H1 (cell line): ENCODE measurements at regions not wholly inside any gene's neighbourhood (a gene's known extent, or its start where the extent isn't known, plus 50 kb on each side); places are given as distances from the start of the nearest gene placed in this dataset.
"Not testable (repeated sequence)": the region's sequence is repeated elsewhere in the genome, so short reads cannot be mapped to it uniquely, and the experiment has no call there.

ENCODE experiments used
- CTCF ChIA-PET: fragments of 300-600 bp; sonication (Branson Sonifier 250); formaldehyde crosslinking; loops from one replicate; lab custom pipeline; 2021; ENCODE audit not compliant: partially characterized antibody; lab: Charles Lee
- POLR2A ChIA-PET: fragments of 300-600 bp; sonication (Branson Sonifier 250); formaldehyde crosslinking; loops from one replicate; lab custom pipeline; 2021; ENCODE audit warnings: inconsistent platforms; ENCODE audit not compliant: partially characterized antibody; lab: Charles Lee
- DNase-seq, 2 experiments: peaks; one replicate each; pipeline versions ENCODE4 v3.0.0 to v3.0.0-alpha.2; 2010 to 2022; ENCODE audit warnings: low spot score in 2 of 2, low read depth in 1 of 2, mixed read lengths in 1 of 2
- FAIRE-seq: peaks from 2 replicates; lab custom pipeline; 2011; peaks lifted over from hg19 to GRCh38; lab: Jason Lieb, UNC
- H2AFZ ChIP-seq: 2 replicates; pipeline ENCODE4 v1.8.1; 2012; ENCODE audit warnings: low read length, inconsistent platforms
- H2AK5ac ChIP-seq: 2 replicates; pipeline ENCODE4 v1.6.1; 2013; ENCODE audit warnings: low read depth, low read length
- H2BK120ac ChIP-seq: replicated peaks from 2 replicates; pipeline ENCODE3; 2013; ENCODE audit warnings: low read depth, low read length, inconsistent platforms
- H2BK12ac ChIP-seq: 2 replicates; pipeline ENCODE4 v1.6.1; 2013; ENCODE audit warnings: low read depth, low read length
- H2BK15ac ChIP-seq: 2 replicates; pipeline ENCODE4 v1.6.1; 2013; ENCODE audit warnings: low read length
- H2BK20ac ChIP-seq: 2 replicates; pipeline ENCODE4 v1.6.1; 2013; ENCODE audit warnings: low read length
- H2BK5ac ChIP-seq: 2 replicates; pipeline ENCODE4 v1.6.1; 2013; ENCODE audit warnings: low read depth, low read length
- H3K14ac ChIP-seq: 2 replicates; pipeline ENCODE4 v1.6.1; 2013; ENCODE audit warnings: inconsistent platforms; ENCODE audit not compliant: insufficient read length
- H3K18ac ChIP-seq: 2 replicates; pipeline ENCODE4 v1.6.1; 2013; ENCODE audit warnings: low read length; ENCODE audit errors: extremely low read depth
- H3K23ac ChIP-seq: 2 replicates; pipeline ENCODE4 v1.6.1; 2013; ENCODE audit warnings: inconsistent platforms; ENCODE audit not compliant: insufficient read length
- H3K23me2 ChIP-seq: 2 replicates; pipeline ENCODE4 v1.6.1; 2013; ENCODE audit warnings: low read depth, low read length
- H3K27ac ChIP-seq: 2 replicates; pipeline ENCODE4 v1.6.1; 2011; ENCODE audit warnings: low read depth, low read length, inconsistent platforms
- H3K27me3 ChIP-seq, 4 experiments: replicated peaks in 1 of 4; 1 replicate in 1 of 4; 2 replicates in 3 of 4; pipeline versions ENCODE4 v1.6.1 to v1.8.1; 2011 to 2013; ENCODE audit warnings: low read length in 3 of 4, mild to moderate bottlenecking in 3 of 4, inconsistent platforms in 2 of 4, mixed read lengths in 2 of 4, moderate library complexity in 1 of 4; ENCODE audit not compliant: control insufficient read depth in 3 of 4, insufficient read depth in 3 of 4; ENCODE audit errors: extremely low read depth in 1 of 4
- H3K36me3 ChIP-seq, 4 experiments: 2 replicates each; pipeline versions ENCODE4 v1.6.1 to v1.8.1; 2011 to 2013; ENCODE audit warnings: mild to moderate bottlenecking in 4 of 4, low read length in 3 of 4, moderate library complexity in 2 of 4, control low read depth in 1 of 4, inconsistent platforms in 1 of 4; ENCODE audit not compliant: insufficient read depth in 4 of 4, control insufficient read depth in 2 of 4
- H3K4ac ChIP-seq: replicated peaks from 2 replicates; pipeline ENCODE3; 2013; ENCODE audit warnings: low read length, low read depth, mixed read lengths, inconsistent platforms; ENCODE audit not compliant: insufficient read length
- H3K4me1 ChIP-seq, 4 experiments: replicated peaks in 1 of 4; 1 replicate in 1 of 4; 2 replicates in 3 of 4; pipeline versions ENCODE4 v1.6.1 to v1.8.1; 2011 to 2013; ENCODE audit warnings: low read length in 3 of 4, inconsistent platforms in 2 of 4, mixed read lengths in 1 of 4; ENCODE audit not compliant: insufficient read depth in 4 of 4, control insufficient read depth in 3 of 4
- H3K4me2 ChIP-seq, 2 experiments: 2 replicates each; pipeline versions ENCODE4 v1.6.1 to v1.8.1; 2011 to 2013; ENCODE audit warnings: low read depth in 2 of 2, low read length in 2 of 2, control low read depth in 1 of 2, inconsistent platforms in 1 of 2, mild to moderate bottlenecking in 1 of 2; ENCODE audit not compliant: insufficient read depth in 1 of 2
- H3K4me3 ChIP-seq, 4 experiments: fragments of 200-600, 300-600 bp in 1 of 4; sonication (generic), shearing (Covaris generic), sonication (Bioruptor Twin) in 1 of 4; 2 replicates each; pipeline versions ENCODE4 v1.5.1 to v1.8.1; 2011 to 2016; ENCODE audit warnings: low read length in 4 of 4, low read depth in 3 of 4, control low read depth in 2 of 4, inconsistent platforms in 2 of 4, mild to moderate bottlenecking in 2 of 4, mixed read lengths in 1 of 4, moderate library complexity in 1 of 4; ENCODE audit not compliant: insufficient read depth in 2 of 4; ENCODE audit errors: extremely low read depth in 1 of 4
- H3K56ac ChIP-seq: replicated peaks from 2 replicates; pipeline ENCODE3; 2013; ENCODE audit warnings: low read depth, mild to moderate bottlenecking, mixed read lengths, low read length, inconsistent platforms; ENCODE audit not compliant: insufficient read length
- H3K79me1 ChIP-seq: 2 replicates; pipeline ENCODE4 v1.6.1; 2013; ENCODE audit warnings: low read depth, low read length, control low read depth
- H3K79me2 ChIP-seq, 2 experiments: 2 replicates each; pipeline versions ENCODE4 v1.6.1 to v1.8.1; 2012 to 2013; ENCODE audit warnings: low read length in 2 of 2, mild to moderate bottlenecking in 2 of 2, inconsistent platforms in 1 of 2; ENCODE audit not compliant: insufficient read depth in 2 of 2, control insufficient read depth in 1 of 2
- H3K9ac ChIP-seq, 4 experiments: replicated peaks in 1 of 4; 1 replicate in 1 of 4; 2 replicates in 3 of 4; pipeline versions ENCODE4 v1.6.1 to v1.8.1; 2011 to 2013; ENCODE audit warnings: low read depth in 3 of 4, low read length in 3 of 4, control low read depth in 2 of 4, mild to moderate bottlenecking in 2 of 4, moderate library complexity in 2 of 4, inconsistent platforms in 1 of 4; ENCODE audit errors: extremely low read depth in 1 of 4
- H3K9me3 ChIP-seq, 2 experiments: 2 replicates each; pipeline versions ENCODE4 v1.6.1 to v1.8.1; 2012 to 2013; ENCODE audit warnings: mild to moderate bottlenecking in 2 of 2, moderate library complexity in 2 of 2, control low read depth in 1 of 2, inconsistent platforms in 1 of 2, low read depth in 1 of 2, low read length in 1 of 2, mixed read lengths in 1 of 2; ENCODE audit not compliant: insufficient read depth in 2 of 2
- H4K20me1 ChIP-seq, 2 experiments: replicated peaks in 1 of 2; 2 replicates each; pipeline versions ENCODE3 to v1.8.1; 2011 to 2013; ENCODE audit warnings: inconsistent platforms in 2 of 2, low read length in 2 of 2, mild to moderate bottlenecking in 1 of 2; ENCODE audit not compliant: insufficient read depth in 2 of 2, control insufficient read depth in 1 of 2
- H4K5ac ChIP-seq: 2 replicates; pipeline ENCODE4 v1.6.1; 2013; ENCODE audit warnings: low read length, low read depth, mixed read lengths, inconsistent platforms; ENCODE audit not compliant: insufficient read length
- H4K8ac ChIP-seq: 2 replicates; pipeline ENCODE4 v1.8.0; 2013; ENCODE audit warnings: mild to moderate bottlenecking, moderate library complexity, low read length, inconsistent platforms; ENCODE audit not compliant: insufficient read depth; ENCODE audit errors: extremely low read depth
- H4K91ac ChIP-seq: replicated peaks from 2 replicates; pipeline ENCODE3; 2013; ENCODE audit warnings: low read length, mixed read lengths, inconsistent platforms; ENCODE audit not compliant: insufficient read length
- CTCF ChIP-seq, 3 experiments: IDR thresholded peaks; 1 replicate in 2 of 3; 2 replicates in 1 of 3; pipeline versions ENCODE4 v1.5.1 to v1.6.1; 2011; ENCODE audit warnings: low read length in 3 of 3, mild to moderate bottlenecking in 3 of 3, inconsistent platforms in 2 of 3, low read depth in 1 of 3, moderate library complexity in 1 of 3; ENCODE audit not compliant: insufficient read depth in 1 of 3; ENCODE audit errors: control extremely low read depth in 1 of 3
- FOSL1 ChIP-seq: IDR thresholded peaks from 2 replicates; pipeline ENCODE4 v1.6.1; 2011; ENCODE audit warnings: mild to moderate bottlenecking, low read depth, low read length, moderate library complexity; ENCODE audit not compliant: insufficient read depth
- GABPA ChIP-seq: IDR thresholded peaks from 2 replicates; pipeline ENCODE4 v1.6.1; 2011; ENCODE audit warnings: mild to moderate bottlenecking, low read length, moderate library complexity, borderline replicate concordance; ENCODE audit not compliant: insufficient read depth
- KDM5A ChIP-seq: fragments of 200-600 bp; IDR thresholded peaks from 2 replicates; pipeline ENCODE4 v1.7.1; 2012; ENCODE audit warnings: mild to moderate bottlenecking, low read length, inconsistent platforms, mixed read lengths
- WGBS, 2 experiments: shearing (Covaris generic) in 1 of 2; methylation state at CpG; one replicate each; pipeline versions ENCODE4 v1.1.6 to v1.1.7; 2013 to 2015; ENCODE audit warnings: low lambda C conversion rate in 2 of 2, mixed read lengths in 2 of 2, inconsistent platforms in 1 of 2, low coverage in 1 of 2, missing lambda C conversion rate in 1 of 2; ENCODE audit not compliant: insufficient replicate concordance in 2 of 2, insufficient coverage in 1 of 2, insufficient read length in 1 of 2; ENCODE audit errors: extremely low coverage in 1 of 2, missing lambda C conversion rate in 1 of 2; 5-methylcytosine and 5-hydroxymethylcytosine counted together

- no peak for TF ChIP-seq CTCF (IDR thresholded peaks at IDR 0.05; ENCODE audit: control extremely low read depth in 1 of 3, insufficient read depth in 1 of 3, low read depth in 1 of 3, low read length in 3 of 3)
- no peak for TF ChIP-seq FOSL1
- no peak for TF ChIP-seq KDM5A
- TF ChIP-seq GABPA = no peak
- TF ChIP-seq, all 59 proteins: peak for 0
Measured at GRCh38 chrX:110541266-110541665, 182.6 kb downstream of the RTL9 start (continued).

- DNase-seq, H3K18ac ChIP-seq, H4K8ac ChIP-seq, H2BK5ac ChIP-seq, FAIRE-seq, POLR2A ChIA-PET, H3K27ac ChIP-seq, H3K4me2 ChIP-seq, H3K4me1 ChIP-seq, H3K9me3 ChIP-seq, H3K14ac ChIP-seq, H3K9ac ChIP-seq, H4K91ac ChIP-seq, H4K5ac ChIP-seq, H3K36me3 ChIP-seq, H3K27me3 ChIP-seq, H2BK120ac ChIP-seq, CTCF ChIA-PET, H3K23me2 ChIP-seq, H3K79me1 ChIP-seq, H3K4ac ChIP-seq, H3K56ac ChIP-seq, H2BK20ac ChIP-seq, H3K4me3 ChIP-seq, H3K79me2 ChIP-seq, H2BK15ac ChIP-seq, H4K20me1 ChIP-seq, H3K23ac ChIP-seq, H2AFZ ChIP-seq, H2BK12ac ChIP-seq, H2AK5ac ChIP-seq: not testable (repeated sequence)
- 96% methylated on average over 3 of the region's 4 CpGs; no CpG with 5 or more reads in 1 of the 2 experiments for WGBS, 2 experiments
Measured at GRCh38 chrX:110550854-110551253, 192.2 kb downstream of the RTL9 start.
